Caco-2 (cell line): ENCODE measurements at regions not wholly inside any gene's neighbourhood (a gene's known extent, or its start where the extent isn't known, plus 50 kb on each side); places are given as distances from the start of the nearest gene placed in this dataset.

ENCODE experiments used
- BruUV-seq: library from RNA; stranded (reverse); fragments of 400-500 nt; replicated peaks from 2 replicates; lab custom pipeline; 2021; lab: Mats Ljungman, UMichigan
- CTCF ChIA-PET: fragments of 300-600 bp; sonication (Branson Sonifier 250); formaldehyde crosslinking; loops from one replicate; lab custom pipeline; 2022; ENCODE audit warnings: antibody characterized with exemption; lab: Charles Lee
- POLR2A ChIA-PET: fragments of 300-600 bp; sonication (Branson Sonifier 250); formaldehyde crosslinking; loops from one replicate; lab custom pipeline; 2022; ENCODE audit warnings: antibody characterized with exemption; lab: Charles Lee
- DNase-seq, 2 experiments: peaks; one replicate each; pipeline versions ENCODE4 v3.0.0 to v3.0.0-alpha.2; 2020 to 2022
- H3K27me3 ChIP-seq: replicated peaks from 2 replicates; pipeline ENCODE4 v1.6.0; 2011; ENCODE audit warnings: low read length; ENCODE audit not compliant: control insufficient read depth, insufficient read depth
- H3K36me3 ChIP-seq: 2 replicates; pipeline ENCODE4 v1.5.1; 2011; ENCODE audit warnings: low read length; ENCODE audit not compliant: control insufficient read depth, insufficient read depth
- H3K4me1 ChIP-seq: fragments of 250-450 bp; sonication (Bioruptor Pico); 2 replicates; pipeline ENCODE4 v1.5.1; 2020; ENCODE audit warnings: mild to moderate bottlenecking
- H3K4me3 ChIP-seq: 2 replicates; pipeline ENCODE4 v1.5.1; 2011; ENCODE audit warnings: low read depth, mild to moderate bottlenecking, control low read depth, low read length
- H3K9me3 ChIP-seq: fragments of 250-450 bp; sonication (Bioruptor Pico); 2 replicates; pipeline ENCODE4 v1.5.1; 2020; ENCODE audit warnings: mild to moderate bottlenecking, moderate library complexity
- H3K27ac Mint-ChIP-seq: one replicate; pipeline ENCODE4 v1.8.0; 2022; ENCODE audit warnings: mixed read lengths; ENCODE audit not compliant: unreplicated experiment
- H3K27me3 Mint-ChIP-seq: one replicate; pipeline ENCODE4 v1.8.0; 2022; ENCODE audit warnings: mixed read lengths; ENCODE audit not compliant: insufficient read depth, unreplicated experiment
- H3K36me3 Mint-ChIP-seq: one replicate; pipeline ENCODE4 v1.8.0; 2022; ENCODE audit warnings: mild to moderate bottlenecking, mixed read lengths; ENCODE audit not compliant: insufficient read depth, unreplicated experiment
- H3K4me1 Mint-ChIP-seq: one replicate; pipeline ENCODE4 v1.8.0; 2022; ENCODE audit warnings: low read depth, mixed read lengths; ENCODE audit not compliant: unreplicated experiment
- H3K4me3 Mint-ChIP-seq: one replicate; pipeline ENCODE4 v1.8.0; 2022; ENCODE audit warnings: mild to moderate bottlenecking, moderate library complexity, mixed read lengths; ENCODE audit not compliant: unreplicated experiment
- H3K9me3 Mint-ChIP-seq: one replicate; pipeline ENCODE4 v1.8.0; 2022; ENCODE audit warnings: mixed read lengths; ENCODE audit not compliant: unreplicated experiment
- intact Hi-C: fragments of 100-400 bp; cut with micrococcal nuclease; formaldehyde crosslinking; loops from one replicate; pipeline ENCODE4 v1.10.0; 2022; ENCODE audit not compliant: unreplicated experiment
- TF ChIP-seq, protein P1 (sequence below), 2 experiments: fragments of 200-600 bp in 1 of 2; IDR thresholded peaks; 1 replicate in 1 of 2; 2 replicates in 1 of 2; pipeline versions ENCODE4 v1.5.1 to v1.8.0; 2011 to 2022; ENCODE audit warnings: antibody characterized with exemption in 1 of 2, control low read depth in 1 of 2, inconsistent platforms in 1 of 2, low read depth in 1 of 2, low read length in 1 of 2, mild to moderate bottlenecking in 1 of 2, moderate library complexity in 1 of 2; ENCODE audit not compliant: insufficient read depth in 1 of 2, severe bottlenecking in 1 of 2, unreplicated experiment in 1 of 2

DNA sequence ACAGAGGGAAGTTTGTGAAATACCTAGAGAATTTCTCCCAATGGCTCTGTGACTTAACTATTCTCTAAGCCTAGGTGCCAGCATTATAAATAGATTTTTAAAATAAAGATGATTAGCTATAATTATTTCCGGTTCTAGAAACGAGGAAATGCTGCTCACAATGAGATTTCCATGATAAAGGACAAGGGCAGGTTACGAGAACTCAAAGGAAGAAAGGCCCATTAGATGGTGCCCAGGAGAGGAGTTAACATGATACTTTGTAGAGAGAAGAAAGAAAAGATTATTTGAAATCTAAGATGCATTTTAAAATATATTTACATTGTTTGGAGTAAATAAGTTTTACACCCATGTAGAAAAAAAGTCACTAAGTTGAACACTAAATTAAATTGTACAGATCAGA is 538.3 kb upstream of the PTGER4 start:
- no peaks in the 10 kb centered on the region for H3K9me3 Mint-ChIP-seq
- ChIA-PET CTCF (no interaction called here), POLR2A (no interaction called here)
- Histone ChIP-seq H3K9me3 (no peaks in the 10 kb centered on the region), H3K27me3 (no peaks in the 10 kb centered on the region), H3K4me1 (0 out of 2 replicates have a peak, but pooled peaks cover 3% of the 10 kb centered on the region), H3K36me3 (no peaks in the 10 kb centered on the region), H3K4me3 (no peak overlapping the region)
- intact Hi-C loops: no loop called here
- no peak for DNase-seq
- no TSS peak for BruUV-seq
- H3K4me3 Mint-ChIP-seq: no peak overlapping the region
- H3K27ac Mint-ChIP-seq: no peak overlapping the region
- H3K36me3 Mint-ChIP-seq: no peaks in the 10 kb centered on the region
- H3K27me3 Mint-ChIP-seq: no peaks in the 10 kb centered on the region
- no peaks in the 10 kb centered on the region for H3K4me1 Mint-ChIP-seq
- TF ChIP-seq, protein P1, sequence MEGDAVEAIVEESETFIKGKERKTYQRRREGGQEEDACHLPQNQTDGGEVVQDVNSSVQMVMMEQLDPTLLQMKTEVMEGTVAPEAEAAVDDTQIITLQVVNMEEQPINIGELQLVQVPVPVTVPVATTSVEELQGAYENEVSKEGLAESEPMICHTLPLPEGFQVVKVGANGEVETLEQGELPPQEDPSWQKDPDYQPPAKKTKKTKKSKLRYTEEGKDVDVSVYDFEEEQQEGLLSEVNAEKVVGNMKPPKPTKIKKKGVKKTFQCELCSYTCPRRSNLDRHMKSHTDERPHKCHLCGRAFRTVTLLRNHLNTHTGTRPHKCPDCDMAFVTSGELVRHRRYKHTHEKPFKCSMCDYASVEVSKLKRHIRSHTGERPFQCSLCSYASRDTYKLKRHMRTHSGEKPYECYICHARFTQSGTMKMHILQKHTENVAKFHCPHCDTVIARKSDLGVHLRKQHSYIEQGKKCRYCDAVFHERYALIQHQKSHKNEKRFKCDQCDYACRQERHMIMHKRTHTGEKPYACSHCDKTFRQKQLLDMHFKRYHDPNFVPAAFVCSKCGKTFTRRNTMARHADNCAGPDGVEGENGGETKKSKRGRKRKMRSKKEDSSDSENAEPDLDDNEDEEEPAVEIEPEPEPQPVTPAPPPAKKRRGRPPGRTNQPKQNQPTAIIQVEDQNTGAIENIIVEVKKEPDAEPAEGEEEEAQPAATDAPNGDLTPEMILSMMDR (IDR thresholded peaks at IDR 0.05; ENCODE audit: insufficient read depth in 1 of 2, low read depth in 1 of 2, low read length in 1 of 2, severe bottlenecking in 1 of 2, unreplicated experiment in 1 of 2): no peak

DNA sequence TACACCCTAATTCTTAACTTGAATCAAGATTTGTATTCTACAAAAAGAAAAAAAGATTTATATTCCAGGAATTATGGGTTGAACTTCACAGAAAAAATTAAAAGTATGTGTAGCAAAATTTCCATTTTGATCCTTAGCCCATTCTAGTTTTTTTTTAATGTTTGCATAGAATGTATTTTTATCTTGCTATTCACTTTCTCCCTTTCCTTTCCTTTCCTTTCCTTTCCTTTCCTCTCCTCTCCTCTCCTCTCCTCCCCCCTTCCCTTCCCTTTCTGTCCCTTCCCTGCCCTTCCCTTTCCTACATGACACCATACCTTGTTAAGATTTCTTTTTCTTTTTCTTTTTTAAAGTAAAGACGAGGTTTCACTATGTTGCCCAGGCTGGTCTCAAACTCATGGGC is 542.5 kb upstream of the PTGER4 start:
- no peaks in the 10 kb centered on the region for H3K27me3 ChIP-seq
- Mint-ChIP-seq H3K36me3 (no peaks in the 10 kb centered on the region), H3K27ac (no peak overlapping the region), H3K4me1 (no peaks in the 10 kb centered on the region), H3K4me3 (no peak overlapping the region), H3K9me3 (no peaks in the 10 kb centered on the region), H3K27me3 (no peaks in the 10 kb centered on the region)
- TF ChIP-seq, protein P1 (IDR thresholded peaks at IDR 0.05; ENCODE audit: insufficient read depth in 1 of 2, low read depth in 1 of 2, low read length in 1 of 2, severe bottlenecking in 1 of 2, unreplicated experiment in 1 of 2): no peak
- intact Hi-C loops: no loop called here
- 0 out of 2 replicates have a peak, but pooled peaks cover 3% of the 10 kb centered on the region for H3K4me1 ChIP-seq
- BruUV-seq: no TSS peak
- no peak for DNase-seq
- no peak overlapping the region for H3K4me3 ChIP-seq
- H3K36me3 ChIP-seq: no peaks in the 10 kb centered on the region
- H3K9me3 ChIP-seq: no peaks in the 10 kb centered on the region
- ChIA-PET CTCF (no interaction called here), POLR2A (no interaction called here)

DNA sequence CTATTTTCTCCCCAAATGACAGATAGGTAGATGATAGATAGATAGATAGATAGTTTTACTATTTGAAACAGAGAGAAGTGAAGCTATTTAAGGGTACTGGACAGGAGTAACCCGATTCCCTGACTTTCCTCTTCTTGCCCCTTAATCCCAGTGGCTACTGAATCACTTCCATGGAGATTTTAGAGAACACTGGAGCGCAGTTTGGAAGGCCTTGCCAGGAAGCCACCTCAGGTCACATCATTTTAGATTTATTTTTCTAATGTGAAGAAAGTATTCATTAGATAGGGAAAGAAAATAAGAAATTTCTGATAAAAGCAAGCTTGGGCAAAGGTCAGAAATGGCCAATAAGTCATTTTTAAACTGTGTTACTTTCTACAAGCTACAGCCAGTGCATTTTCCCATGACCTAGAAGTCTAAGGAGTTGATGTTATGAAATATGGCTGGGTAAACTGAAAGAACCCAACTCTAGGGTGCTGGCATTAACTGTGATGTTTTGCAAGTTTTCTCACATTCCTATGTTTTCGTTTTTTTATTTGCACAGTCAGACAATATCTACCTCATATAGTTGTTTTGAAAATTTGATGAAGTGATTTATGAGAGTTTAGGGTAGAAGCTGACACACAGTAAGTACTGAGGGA is 544.7 kb upstream of the PTGER4 start:
- no peak overlapping the region for H3K27ac Mint-ChIP-seq
- no TSS peak for BruUV-seq
- no peak overlapping the region for H3K4me3 Mint-ChIP-seq
- TF ChIP-seq, protein P1 (IDR thresholded peaks at IDR 0.05; ENCODE audit: insufficient read depth in 1 of 2, low read depth in 1 of 2, low read length in 1 of 2, severe bottlenecking in 1 of 2, unreplicated experiment in 1 of 2): no peak
- no peak for DNase-seq
- Histone ChIP-seq H3K4me3 (no peak overlapping the region), H3K4me1 (0 out of 2 replicates have a peak, but pooled peaks cover 3% of the 10 kb centered on the region), H3K36me3 (no peaks in the 10 kb centered on the region), H3K27me3 (no peaks in the 10 kb centered on the region), H3K9me3 (no peaks in the 10 kb centered on the region)
- no peaks in the 10 kb centered on the region for H3K27me3 Mint-ChIP-seq
- intact Hi-C loops: no loop called here
- CTCF ChIA-PET: no interaction called here
- no peaks in the 10 kb centered on the region for H3K4me1 Mint-ChIP-seq
- H3K9me3 Mint-ChIP-seq: peaks cover 1% of the 10 kb centered on the region
- POLR2A ChIA-PET: no interaction called here
- no peaks in the 10 kb centered on the region for H3K36me3 Mint-ChIP-seq
